Left ventricle myocardium superior (tissue), 1 donor: ENCODE measurements at regions not wholly inside any gene's neighbourhood (a gene's known extent, or its start where the extent isn't known, plus 50 kb on each side); places are given as distances from the start of the nearest gene placed in this dataset.

Source experiments
- ATAC-seq: fragments of 200-7000 bp; cut with Tn5 transposase; one replicate; pipeline ENCODE4 v1.9.1; 2020; ENCODE audit warnings: mild to moderate bottlenecking, moderate library complexity
- DNase-seq: peaks from one replicate; pipeline ENCODE4 v3.0.0-alpha.2; 2020
- intact Hi-C: fragments of 100-400 bp; cut with micrococcal nuclease; formaldehyde crosslinking; loops from one replicate; pipeline ENCODE4 v1.11.0; 2022
- donor health status: DM: no; HTN: yes; CAD: no; lungs with severe emphysema.

DNA sequence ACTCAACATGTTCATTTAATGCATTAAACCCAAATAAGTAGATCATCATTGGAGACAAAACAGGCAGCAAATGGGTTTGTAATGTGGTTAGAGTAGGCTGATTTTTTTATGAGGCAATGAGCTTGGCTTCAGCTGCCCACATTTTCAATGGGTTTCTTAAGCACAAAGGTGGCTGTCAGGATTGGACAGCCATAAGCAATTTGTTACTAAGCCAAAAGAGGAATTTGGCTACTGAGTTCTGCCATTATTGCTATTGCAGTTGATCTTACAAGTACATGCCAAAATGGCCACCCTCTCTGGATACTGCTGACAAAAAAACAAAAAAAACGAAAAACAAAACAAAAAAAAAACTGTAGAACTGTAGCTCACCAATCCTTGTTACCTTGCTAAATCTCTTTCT, 1348.0 kb upstream of the PIK3C3 start:
- ATAC-seq: no peak
- intact Hi-C loops: no loop called here

DNA sequence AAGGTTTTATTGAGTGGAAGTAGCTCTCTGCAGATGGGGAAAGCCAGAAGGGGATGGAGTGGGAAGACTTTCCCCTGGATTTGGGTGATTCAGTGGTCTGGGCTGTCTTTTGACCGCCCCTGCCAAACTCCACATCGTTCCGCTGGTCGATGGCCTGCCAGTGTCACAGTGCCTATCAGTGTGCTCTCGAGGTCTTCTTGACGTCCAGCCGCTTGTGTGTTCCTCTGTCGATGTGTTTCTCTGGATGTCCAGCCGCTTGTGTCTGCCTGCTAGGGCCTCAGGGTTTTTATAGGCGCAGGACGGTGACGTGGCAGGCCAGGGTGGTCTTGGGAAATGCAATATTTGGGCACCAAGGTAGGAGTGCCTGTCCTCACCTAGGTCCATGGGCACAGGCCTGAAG, 1371.4 kb upstream of the PIK3C3 start:
- DNase-seq: no peak
- intact Hi-C loops: no loop called here
- no peak for ATAC-seq

More for the DNA sequence above, 1348.0 kb upstream of the PIK3C3 start:
- no peak for DNase-seq

DNA sequence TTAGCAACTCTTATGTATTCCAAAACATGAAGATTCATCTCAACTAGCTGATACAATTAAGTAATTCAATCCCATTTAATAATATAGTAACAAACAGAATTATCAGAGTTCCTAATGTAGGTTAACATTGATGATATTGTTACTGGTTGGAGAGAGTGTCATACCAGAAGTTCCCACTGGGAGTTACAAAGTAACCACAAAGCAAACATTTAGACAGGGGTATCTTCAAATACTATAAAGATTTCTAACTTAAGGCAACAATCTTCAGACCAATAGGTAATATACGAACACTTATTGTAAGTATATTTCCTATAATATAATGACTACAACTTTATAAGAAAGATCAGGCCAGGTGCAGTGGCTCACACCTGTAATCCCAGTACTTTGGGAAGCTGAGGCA, 1372.9 kb upstream of the PIK3C3 start:
- no peak for ATAC-seq
- intact Hi-C loops: no loop called here
- DNase-seq: no peak

DNA sequence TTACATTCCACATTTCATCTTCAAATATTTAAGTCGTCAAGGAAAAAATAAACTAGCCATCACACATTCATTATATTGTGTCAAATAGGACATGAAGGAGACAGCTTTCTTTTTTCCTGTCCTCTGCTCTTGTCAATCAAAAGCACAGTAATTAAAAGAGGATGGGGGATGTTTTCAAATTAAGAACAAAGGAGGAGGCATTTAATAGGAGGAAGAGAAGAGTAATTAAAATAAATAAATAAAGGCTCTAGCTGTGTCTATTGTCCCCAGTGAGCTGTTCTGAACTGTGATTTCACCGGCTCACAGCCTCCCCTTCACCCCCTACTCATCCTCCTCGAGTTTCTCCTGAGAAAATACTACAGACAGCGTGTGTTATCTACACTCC, 1377.1 kb upstream of the PIK3C3 start:
- intact Hi-C loops: no loop called here
- ATAC-seq (no peak), DNase-seq (no peak)

DNA sequence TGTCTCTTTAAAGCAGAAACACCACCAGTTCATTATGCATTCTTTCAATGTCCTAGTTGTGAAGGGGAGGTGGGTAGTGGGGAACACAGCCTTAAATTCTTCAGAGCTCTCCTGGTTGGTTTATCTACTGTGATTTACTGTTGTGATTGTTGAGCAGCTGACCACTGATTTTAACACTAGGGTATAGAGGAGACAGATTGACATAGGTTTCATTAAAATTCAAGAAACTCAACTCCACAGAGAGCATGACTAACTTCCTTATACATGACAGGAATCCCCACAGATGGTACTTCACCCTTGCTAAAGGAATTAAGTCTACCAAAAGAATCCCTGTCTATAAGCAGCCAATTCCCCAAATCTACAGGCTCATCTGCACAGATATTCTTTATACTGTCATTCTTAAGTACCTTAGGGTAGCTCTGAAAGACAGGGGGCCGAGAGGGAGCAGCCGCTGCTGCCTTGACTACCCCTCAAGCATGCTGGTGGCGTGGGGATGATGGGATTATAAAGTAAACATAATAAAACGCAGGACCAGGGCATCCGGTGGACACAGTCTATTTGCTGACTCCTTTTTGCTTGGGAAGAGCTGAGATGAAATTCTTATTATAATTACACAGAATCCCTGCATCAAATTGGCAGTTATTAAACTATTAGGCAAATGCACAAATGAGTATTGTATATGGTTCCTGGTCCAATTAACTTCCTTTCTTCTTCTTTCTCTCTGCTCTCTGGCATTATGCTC, 1377.6 kb upstream of the PIK3C3 start:
- intact Hi-C loops: no loop called here
- no peak for ATAC-seq

DNA sequence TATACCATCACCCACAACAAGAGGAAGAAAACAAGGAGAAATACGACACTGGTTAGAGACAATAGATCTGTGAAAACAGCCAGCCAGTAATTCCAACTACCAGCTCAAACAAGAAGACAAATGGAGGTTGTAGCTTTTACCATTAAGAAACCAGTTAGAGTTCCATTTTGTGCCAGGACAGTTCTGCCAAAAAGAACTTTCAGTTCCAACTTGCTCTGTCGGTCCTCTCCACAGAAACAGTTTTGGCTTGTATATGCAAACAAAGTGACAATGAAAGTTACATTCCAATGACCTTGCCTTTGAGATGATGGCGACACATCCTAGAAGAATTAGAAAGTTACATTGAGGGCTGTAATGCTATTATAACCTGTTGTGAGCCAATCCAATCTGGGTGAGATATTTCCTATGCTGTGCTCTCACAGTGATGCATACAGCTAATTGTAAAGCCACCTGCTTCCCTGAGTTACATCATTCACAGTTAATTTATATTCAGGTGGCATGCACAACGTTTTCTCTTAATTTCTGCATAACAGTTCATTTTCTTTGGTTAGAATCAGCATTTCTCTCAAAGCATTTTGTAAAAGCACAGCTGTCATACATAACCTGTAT, 1378.4 kb upstream of the PIK3C3 start:
- ATAC-seq (no peak), DNase-seq (no peak)
- intact Hi-C loops: no loop called here

More for the DNA sequence above, 1377.6 kb upstream of the PIK3C3 start:
- DNase-seq: no peak

DNA sequence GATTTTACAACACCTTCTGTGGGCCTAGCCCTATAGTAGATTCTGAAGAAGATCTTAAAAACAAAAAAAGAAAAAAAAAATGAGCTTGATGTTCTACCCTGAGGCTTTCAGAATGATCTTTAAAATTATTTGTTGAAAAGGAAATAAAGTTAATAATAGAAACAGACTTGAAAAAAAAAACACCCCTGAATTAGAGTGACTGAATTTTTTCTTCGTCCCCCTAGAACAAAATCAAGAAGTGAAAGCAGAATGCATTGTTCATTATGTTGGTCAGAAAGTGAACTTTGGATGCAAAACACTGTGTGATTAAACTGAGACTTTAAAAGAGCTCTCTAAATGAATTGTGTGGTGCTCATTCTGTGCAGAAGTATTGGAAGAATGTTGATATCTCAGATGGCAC, 1384.4 kb upstream of the PIK3C3 start:
- intact Hi-C loops: no loop called here
- ATAC-seq (no peak), DNase-seq (no peak)

DNA sequence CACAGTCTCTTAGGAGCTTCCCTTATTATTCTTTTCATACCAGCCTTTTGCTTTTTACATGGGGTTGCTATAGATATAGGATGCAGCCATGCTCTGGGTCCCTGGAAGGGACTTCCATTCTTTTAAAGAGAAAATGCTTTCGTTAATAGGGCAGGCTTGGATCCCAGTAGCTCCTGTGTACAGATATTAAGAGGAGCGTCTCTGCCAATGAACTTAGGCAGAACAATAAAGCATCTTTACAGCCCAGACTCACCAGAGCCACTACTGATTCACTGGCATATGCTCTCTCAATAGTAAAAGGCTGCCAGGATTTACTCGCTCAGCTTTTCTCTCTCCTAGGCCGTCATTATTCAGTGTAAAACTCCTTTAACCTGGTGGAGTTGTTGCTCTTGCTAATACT, 1385.4 kb upstream of the PIK3C3 start:
- no peak for ATAC-seq
- DNase-seq: no peak
- intact Hi-C loops: no loop called here

DNA sequence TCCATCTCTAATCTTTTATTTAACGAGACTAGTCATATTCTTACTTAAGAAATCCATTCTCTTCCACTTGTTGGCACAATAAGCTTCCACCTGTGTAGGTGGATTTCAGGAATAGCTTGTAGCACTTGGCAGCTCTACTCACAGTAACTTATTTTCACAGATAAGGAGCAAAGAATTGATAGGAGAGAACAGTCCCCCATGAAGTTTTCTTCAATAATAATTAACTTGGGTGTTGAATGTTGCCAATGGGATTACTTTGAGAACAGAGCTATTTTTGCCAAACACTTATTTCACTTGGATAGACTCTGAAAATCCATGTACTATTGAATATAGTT, 1388.6 kb upstream of the PIK3C3 start:
- no peak for DNase-seq
- intact Hi-C loops: no loop called here
- ATAC-seq: no peak

DNA sequence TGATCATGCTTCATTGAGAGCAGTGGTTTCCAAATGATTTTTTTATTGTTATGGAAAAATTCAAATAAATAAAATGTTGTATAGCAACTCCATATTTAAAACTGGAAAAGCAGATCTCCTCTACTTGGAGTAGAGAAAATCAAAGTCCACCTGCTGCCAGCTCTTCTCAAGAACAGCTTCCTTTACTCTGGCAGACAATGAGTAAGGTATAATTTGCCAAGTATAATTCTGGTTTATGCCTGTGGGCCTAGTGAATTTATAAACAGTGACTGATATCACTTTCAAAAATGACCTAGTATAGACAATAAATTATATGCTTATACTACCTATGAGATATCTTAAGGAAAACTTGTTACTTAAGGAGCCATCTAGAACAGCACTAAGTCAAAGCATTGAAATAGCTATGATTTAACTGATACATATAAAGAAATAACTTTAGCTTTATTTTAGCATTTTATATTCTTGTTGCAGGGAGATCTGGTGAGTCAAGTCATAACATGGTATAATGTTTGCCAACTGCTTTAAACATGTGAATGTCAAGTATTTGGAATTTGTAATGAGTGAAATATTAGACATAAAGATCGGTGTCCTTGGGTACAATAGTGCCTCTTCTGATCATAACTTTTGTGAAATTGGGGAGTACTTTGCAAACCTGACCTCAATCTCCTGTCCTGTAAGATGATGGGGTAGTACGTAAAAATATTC, 1389.1 kb upstream of the PIK3C3 start:
- ATAC-seq (no peak), DNase-seq (no peak)
- intact Hi-C loops: no loop called here

DNA sequence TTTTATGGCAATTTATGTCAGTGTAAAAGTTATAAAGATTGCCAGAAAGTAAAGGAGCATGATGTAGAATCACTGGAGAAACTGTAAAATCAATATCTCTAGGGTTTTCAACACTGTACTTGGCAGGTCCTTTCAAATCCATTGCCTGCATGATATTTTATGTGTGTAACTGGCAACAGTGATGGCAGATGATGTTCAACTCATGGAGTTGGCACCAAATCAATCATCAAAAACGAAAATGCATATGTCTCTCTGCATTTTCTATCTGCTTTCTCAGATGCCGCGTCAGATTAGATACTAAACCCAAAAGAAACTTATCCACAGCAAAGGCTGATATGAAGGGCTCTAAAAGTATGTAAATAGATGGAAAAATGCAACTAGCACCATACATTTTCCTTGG, 1395.5 kb upstream of the PIK3C3 start:
- intact Hi-C loops: no loop called here
- ATAC-seq: no peak
- DNase-seq: no peak

DNA sequence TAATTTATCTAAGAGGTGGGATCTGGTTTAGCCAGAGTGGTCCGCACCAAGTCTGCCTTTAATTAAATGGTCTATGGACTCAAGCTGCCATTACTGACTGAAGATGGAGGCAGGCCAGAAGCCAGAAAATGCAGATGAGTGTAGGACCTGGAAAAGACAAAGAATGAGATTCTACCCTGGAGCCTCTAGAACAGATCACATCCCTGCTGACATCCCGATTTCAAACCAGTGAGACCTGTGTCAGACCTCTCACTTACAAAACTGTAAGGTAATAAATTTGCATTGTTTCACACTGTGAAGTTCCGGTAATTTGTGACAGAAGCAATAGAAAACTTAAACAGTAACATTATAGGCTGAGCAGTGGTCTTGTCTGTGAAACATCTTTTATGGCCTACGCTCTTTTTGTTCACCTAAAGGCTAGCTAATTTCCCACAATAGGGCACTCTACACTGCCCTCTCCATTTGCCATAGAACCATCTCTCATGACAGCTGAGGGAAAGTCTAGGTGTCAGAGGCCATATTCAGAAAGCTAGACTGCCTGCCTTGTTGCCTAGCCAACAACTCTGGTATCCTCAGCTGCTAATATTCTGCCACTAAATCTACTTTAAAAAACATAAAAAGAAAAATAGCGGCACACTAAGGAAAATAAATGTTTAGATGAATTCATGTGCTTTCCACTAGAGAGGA, 1396.2 kb upstream of the PIK3C3 start:
- ATAC-seq: no peak
- DNase-seq: no peak
- intact Hi-C loops: no loop called here

DNA sequence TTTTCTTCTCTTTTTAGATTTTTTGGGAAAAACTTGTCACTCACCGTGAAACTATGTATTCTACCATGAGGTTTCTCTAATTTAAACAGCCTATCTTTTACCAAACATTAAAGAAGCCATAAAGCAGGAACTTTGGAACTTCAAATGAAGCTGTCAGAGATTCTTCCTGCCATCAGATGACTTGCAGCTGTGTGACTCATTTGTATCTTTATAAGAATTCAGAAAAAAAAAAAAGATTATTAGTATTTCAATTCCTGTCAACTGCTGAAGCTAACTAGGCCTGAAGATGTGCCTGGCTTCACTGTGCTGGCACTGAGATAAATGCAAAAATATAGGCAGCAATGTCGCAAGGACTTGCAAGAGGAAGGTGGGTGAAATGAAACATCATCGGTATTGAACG, 1399.1 kb upstream of the PIK3C3 start:
- no peak for ATAC-seq

DNA sequence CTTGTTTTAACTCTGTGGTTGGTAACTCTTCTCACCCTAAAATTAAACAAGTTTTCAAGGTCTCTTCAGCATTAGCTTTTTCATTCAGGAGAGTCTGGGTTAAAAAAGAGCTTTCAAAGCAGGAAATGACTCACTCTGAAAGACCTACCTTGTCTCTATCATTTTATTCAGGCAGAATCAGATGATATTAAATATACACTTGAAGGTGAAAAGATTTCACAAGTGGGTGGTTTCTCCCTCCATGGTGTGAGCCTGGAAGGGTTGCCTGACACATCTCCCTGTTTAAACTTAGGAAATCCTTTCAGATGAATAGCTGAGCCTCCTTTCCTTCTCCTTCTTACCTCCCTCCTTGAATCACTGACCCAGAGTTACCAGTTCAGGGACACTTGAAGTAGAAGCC, 1402.0 kb upstream of the PIK3C3 start:
- no peak for ATAC-seq
- intact Hi-C loops: no loop called here
- no peak for DNase-seq

More for the DNA sequence above, 1399.1 kb upstream of the PIK3C3 start:
- intact Hi-C loops: no loop called here
- DNase-seq: no peak

DNA sequence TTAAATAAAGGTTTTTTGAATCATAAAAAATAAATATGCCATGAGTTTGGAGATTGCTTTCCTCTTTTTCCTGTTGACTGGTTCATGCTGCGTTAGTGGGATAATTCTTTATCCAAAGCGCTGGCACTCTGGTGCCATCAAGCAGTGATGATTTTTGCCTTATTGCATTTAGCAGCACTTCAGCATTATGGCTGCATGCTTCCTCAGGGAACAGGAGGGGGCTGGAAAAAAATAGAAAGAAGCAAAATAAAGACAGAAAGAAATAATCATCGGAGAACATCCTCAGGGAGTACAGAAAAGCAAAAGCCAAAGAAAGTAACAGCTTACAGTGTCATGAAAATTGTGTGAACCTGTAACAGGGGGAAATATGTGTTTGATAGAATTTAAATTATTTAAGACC, 1408.2 kb upstream of the PIK3C3 start:
- ATAC-seq (no peak), DNase-seq (no peak)
- intact Hi-C loops: no loop called here

DNA sequence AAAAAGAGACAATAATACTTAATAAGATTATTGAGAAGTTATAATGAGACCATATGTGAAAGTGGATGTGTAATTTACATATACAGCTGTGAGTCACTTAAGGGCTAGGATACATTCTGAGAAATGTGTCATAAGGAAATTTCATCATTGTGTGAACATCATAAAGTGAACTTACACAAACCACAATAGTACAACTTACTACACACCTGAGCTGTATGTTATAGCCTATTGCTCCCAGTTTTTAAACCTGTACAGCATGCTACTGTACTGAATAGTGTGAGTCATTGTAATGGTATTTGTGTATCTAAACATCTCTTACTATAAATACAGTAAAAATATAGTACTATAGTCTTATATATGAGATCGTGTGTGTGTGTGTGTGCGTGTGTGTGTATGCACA, 1420.3 kb upstream of the PIK3C3 start:
- intact Hi-C loops: no loop called here
- DNase-seq: no peak
- no peak for ATAC-seq

DNA sequence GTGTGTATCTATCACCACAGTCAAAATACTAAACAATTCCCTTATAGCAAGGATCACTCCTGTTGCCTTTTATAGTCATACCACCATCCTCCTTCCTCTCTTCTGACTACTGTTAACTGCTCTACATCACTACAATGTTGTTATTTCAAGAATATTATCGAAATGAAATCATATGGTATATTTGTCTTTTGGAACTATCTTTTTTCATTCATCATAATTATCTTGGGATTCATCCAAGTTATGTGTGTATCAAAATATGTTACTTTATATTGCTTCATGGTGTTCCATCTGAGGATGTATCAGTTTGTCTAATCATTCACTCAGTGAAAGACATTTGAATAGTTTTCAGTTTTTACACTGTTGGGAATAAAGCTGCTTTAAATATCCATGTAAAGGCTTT, 1423.0 kb upstream of the PIK3C3 start:
- ATAC-seq (no peak), DNase-seq (no peak)
- intact Hi-C loops: no loop called here

DNA sequence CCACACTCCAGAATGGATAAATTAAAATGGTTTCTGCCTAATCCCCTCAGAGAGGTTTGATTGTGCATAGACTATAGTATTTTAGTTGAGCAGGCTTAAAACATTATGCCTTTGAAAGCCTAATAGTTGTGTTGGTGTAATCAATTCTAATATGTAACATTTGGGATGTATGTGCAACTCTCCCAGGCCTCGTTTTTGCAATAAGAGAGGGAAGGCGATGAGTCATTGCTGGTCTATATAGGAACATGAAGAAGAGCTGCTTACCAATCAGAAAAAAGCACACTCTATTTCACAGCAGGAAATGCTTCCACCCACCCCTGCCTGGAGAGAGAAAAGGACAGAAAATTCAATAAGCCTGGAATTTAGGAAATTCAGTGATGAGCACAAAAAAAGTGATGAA, 1424.0 kb upstream of the PIK3C3 start:
- ATAC-seq: no peak
- DNase-seq: no peak
- intact Hi-C loops: no loop called here

DNA sequence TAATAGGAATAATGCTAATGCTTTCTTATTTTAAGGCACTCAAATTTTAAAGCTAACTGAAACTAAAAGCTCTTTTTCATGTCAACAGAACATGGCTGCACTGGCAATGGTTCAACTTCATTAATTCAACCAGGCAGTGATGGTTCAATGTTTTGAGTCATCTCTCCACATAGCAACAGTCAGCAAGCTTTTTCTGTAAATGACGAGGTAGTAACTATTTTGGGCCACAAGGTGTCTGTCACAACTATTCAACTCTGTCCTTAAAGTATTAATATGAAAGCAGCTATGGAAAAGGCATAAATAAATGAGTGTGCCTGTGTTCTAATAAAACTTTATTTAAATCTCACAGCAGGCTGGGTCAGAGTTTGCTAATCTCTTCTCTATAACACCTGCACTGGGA, 1425.6 kb upstream of the PIK3C3 start:
- intact Hi-C loops: no loop called here
- DNase-seq: no peak
- ATAC-seq: no peak

DNA sequence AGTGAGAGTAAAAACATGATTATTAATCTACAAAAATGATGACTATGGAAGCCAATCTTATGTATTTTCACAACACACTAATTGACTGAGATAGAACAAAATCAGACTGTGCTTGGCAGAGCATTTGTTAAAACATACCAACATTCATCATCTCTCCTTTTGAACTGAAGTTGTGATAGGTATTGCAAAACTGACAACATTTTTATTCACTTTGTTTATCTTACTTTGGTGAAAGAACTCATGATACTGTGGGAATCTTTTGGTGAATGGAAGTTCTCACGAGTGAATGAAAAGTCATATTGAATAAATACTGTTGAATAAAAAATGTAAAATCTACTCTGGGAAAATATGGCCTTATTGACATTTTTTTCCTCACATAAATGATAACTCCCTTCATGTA, 1430.2 kb upstream of the PIK3C3 start:
- ATAC-seq (no peak), DNase-seq (no peak)
- intact Hi-C loops: no loop called here
